ENCODE measurements at regions not wholly inside any gene's neighbourhood (a gene's known extent, or its start where the extent isn't known, plus 50 kb on each side); places are given as distances from the start of the nearest gene placed in this dataset.
"Not testable (repeated sequence)": the region's sequence is repeated elsewhere in the genome, so short reads cannot be mapped to it uniquely, and the experiment has no call there.

GRCh38 chr21:43283925-43284221 is 115.1 kb downstream of the CRYAA start:
- TF ChIP-seq CTCF (IDR thresholded peaks at IDR 0.05); POLR2A (IDR thresholded peaks at IDR 0.05; ENCODE audit: low read length); EP300 (IDR thresholded peaks at IDR 0.05); NFE2L2 (conservative IDR thresholded peaks at IDR 0.05; ENCODE audit: low read length); JUN (IDR thresholded peaks at IDR 0.05); BCL3 (IDR thresholded peaks at IDR 0.05): not testable (repeated sequence)
